ENCODE measurements at regions not wholly inside any gene's neighbourhood (a gene's known extent, or its start where the extent isn't known, plus 50 kb on each side); places are given as distances from the start of the nearest gene placed in this dataset.
A peak's percentile ranks its signal among the peaks of the same experiment; 100 is the strongest.
"Not testable (repeated sequence)": the region's sequence is repeated elsewhere in the genome, so short reads cannot be mapped to it uniquely, and the experiment has no call there.

DNA sequence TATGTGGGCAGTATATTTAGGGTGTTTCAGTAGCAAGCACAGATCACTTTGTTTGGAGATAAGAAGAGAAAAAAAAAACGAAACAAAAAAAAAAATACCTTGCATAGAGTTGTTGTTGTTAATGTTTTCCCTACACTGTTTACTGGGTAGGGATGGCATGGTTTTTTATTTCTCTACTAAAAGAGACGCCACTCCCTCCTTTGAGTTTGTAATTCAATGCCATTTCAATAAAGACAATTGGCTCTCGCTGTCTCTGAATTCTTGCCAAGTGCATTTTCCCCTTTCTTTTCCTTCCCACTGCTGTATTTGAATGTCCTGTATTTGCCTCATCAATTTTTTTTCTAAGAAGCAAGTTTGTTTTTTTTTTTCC lies 213.9 kb upstream of the UBASH3B start:
- DNase-seq (ENCODE audit: low read depth): no peak

GRCh38 chr11:122440811-122441665 lies 214.5 kb upstream of the UBASH3B start:
- DNase-seq (ENCODE audit: low read depth): peak; percentile 2

DNA sequence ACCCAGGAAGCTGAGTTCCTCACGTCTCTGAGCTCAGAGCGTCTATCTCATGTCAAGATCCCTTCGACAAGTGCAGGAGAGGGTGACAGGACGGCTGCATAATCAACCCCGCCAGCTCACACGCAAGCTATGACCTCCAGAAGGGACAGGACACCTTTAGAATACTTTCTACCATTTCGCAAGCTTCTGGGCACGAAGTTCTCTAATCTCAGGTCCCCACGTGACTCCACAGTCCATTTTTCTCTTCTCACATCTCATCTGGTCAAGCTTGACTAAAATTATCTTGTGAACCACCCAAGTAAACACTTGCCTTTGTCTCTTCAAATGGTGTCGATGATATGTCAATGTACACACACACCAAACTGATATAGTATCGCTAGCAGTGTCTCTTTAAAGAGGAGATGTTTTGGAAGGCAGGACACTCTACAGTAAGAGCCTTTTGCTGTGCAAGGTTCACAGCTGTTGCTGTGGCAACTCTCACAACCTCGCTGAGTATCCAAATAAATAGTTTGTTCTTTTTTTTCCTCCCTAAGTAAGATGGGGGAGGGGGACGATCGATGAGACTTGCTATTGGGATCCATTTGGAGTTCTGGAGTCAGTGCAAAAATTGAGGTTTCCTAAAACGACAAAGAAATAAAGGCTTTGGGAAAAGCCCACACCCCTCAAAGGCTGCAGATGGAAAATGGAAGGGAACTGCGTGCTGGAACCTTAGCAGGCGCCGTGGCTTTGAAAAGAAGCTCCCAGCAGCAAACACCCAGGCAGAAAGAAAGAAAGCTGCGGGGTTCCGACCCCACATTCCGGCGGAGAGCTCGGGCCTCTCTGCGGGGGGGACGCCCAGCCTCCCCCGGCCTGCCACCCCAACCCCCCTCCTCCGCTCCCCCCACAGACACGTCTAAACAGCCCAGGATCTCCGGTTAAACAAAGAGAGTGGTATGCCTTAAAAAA lies 215.4 kb upstream of the UBASH3B start:
- peak; percentile 26 for DNase-seq (ENCODE audit: low read depth)

DNA sequence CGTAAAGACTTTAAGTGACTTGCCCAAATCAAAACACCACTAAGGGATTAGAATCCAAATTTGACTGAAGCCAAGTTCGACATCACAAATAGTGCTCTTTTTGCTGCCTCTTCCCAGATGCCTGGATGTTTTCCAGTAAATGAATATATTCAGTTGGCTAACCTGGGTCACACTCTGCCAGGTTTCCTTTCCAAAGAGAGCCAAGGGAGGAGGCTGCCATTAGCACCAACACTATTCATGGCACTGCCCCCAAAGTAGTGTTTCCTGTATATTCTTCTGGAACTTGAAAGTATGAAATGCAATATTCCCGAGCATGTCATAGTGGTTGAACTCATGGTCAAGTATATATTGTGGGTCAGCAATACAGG lies 219.3 kb upstream of the UBASH3B start:
- no peak for DNase-seq (ENCODE audit: low read depth)

GRCh38 chr11:122435540-122436187 lies 219.9 kb upstream of the UBASH3B start:
- no peak for DNase-seq (ENCODE audit: low read depth)

- no peak for DNase-seq (ENCODE audit: low read depth)
These were observed 220.7 kb upstream of the UBASH3B start for GRCh38 chr11:122434786-122435185.

GRCh38 chr11:122430490-122430889 lies 225.0 kb upstream of the UBASH3B start:
- DNase-seq (ENCODE audit: low read depth): no peak

GRCh38 chr11:122426073-122426472 lies 229.4 kb upstream of the UBASH3B start:
- DNase-seq (ENCODE audit: low read depth): no peak

DNA sequence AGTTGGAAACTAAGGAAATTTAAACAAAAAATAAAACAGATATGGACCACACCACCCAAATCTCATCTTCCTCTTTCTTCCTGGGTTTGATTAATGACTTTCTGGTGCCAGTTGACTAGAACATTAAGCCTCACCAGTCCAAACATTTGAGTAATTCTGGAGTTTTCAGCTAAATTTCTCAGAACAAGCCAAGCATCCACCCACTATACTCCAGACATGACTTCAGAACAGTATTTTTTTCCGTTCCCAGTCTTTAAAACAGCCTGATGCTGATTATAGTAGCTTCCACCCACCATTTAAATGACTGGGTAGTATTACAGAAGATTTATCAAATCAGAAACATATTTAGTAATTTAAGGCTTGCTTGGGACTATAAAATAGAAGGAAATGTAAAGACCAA lies 230.9 kb upstream of the UBASH3B start:
- DNase-seq (ENCODE audit: low read depth): no peak

- DNase-seq (ENCODE audit: low read depth): no peak
These were observed 231.6 kb upstream of the UBASH3B start for GRCh38 chr11:122423886-122424285.

- DNase-seq (ENCODE audit: low read depth): no peak
These were observed 232.2 kb upstream of the UBASH3B start for GRCh38 chr11:122423273-122423672.

DNA sequence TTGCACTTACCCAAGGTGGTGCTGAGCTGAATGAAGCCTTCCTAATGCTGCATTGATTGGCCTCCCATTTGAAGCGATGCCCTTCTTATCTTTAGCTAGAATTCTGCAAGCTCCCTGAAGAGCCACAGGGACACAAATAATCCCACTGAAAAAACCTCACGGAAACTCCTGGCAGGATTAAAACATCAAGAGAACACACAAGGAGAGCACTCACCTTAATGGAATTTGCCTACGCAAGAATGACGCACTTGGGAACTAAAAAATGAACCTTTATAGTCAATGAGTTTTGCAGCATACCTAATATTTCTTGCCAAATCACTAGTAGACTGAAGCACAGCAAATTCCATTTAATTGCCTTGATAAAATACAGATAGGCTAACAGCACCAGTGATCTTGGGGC lies 232.8 kb upstream of the UBASH3B start:
- no peak for DNase-seq (ENCODE audit: low read depth)

DNA sequence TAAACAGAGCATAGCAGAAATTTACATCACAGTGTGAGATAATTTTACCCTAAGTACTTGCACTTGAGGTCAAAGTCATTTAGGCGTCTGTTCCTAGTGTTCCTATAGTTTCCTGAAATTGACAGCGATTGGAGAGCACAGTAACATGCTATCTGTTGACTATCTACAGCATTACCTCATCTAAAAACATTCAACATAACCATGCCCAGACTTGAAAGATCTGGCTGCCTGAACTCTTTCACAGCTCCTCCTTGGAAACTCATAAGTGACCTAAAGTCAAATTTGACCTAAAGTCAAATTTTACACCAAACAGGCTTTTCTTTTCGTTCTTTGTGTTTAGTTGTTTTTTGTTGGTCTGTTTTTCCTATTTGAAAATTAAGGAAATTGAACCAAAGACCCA lies 233.8 kb upstream of the UBASH3B start:
- no peak for DNase-seq (ENCODE audit: low read depth)

- no peak for DNase-seq (ENCODE audit: low read depth)
These were observed 237.5 kb upstream of the UBASH3B start for GRCh38 chr11:122418032-122418431.

- DNase-seq (ENCODE audit: low read depth): no peak
These were observed 241.0 kb upstream of the UBASH3B start for GRCh38 chr11:122414406-122415018.

DNA sequence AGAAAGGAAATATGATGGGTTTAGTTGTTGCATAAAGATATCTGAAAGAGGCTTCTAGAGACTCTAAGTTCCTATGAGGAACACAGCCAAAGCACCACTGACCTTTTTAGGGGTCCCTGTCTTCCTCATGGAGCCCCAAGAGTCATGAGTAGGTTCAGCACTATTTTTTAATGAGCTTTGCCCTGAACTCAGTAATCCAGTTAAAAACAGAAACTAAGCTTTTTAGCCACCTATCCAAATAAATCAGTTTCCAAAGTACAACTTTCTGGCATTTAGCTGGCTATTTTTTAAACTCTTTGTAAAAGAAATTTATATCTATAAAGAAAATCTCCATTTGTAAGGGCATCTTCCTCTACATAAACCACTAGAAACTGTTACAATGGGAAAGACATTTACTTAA lies 241.8 kb upstream of the UBASH3B start:
- DNase-seq (ENCODE audit: low read depth): no peak

- no peak for DNase-seq (ENCODE audit: low read depth)
These were observed 242.9 kb upstream of the UBASH3B start for GRCh38 chr11:122412581-122412980.

DNA sequence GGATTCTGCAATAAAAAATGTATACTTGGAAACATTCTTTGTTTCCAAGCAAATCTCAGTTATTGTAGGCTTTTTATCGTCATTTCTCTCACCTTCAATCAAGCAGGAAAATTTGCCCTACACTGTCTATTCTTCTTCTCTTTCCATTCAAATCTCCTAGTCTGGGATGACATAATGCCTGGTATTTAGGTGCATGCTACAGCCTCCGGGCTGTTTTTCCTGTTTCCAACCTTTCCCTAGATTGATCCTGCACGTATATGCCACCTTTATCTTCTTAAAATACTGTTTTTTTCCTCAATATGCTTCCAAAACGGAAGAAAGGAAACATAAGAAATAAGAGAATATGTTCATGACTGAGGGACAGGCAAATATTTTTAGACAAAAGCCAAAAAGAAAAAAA lies 249.1 kb upstream of the UBASH3B start:
- no peak for DNase-seq (ENCODE audit: low read depth)

- DNase-seq (ENCODE audit: low read depth): no peak
These were observed 249.8 kb upstream of the UBASH3B start for GRCh38 chr11:122405547-122406341.

DNA sequence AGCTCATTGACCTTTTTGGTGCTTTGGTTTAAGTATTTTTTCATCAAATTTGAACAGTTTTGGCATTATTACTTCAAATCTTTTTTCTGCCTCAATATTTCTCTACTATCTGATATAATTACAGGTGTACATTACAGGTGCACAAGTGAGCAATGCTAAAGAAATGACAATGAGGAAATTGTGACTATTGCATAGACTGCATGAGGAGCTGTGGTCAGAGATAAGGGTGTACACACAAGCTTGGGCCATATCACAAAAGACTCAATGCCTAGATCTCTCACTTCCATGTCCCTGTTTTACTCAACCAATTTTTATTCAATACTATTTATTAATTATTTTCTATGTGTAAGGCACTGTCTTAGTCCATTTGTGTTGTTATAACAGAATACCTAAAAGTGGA lies 251.0 kb upstream of the UBASH3B start:
- DNase-seq (ENCODE audit: low read depth): no peak

GRCh38 chr11:122401581-122401980 lies 253.9 kb upstream of the UBASH3B start:
- not testable (repeated sequence) for DNase-seq (ENCODE audit: low read depth)
